ENCODE measurements at regions not wholly inside any gene's neighbourhood (a gene's known extent, or its start where the extent isn't known, plus 50 kb on each side); places are given as distances from the start of the nearest gene placed in this dataset.

- 32% methylated on average over 3 of the region's 3 CpGs for WGBS (ENCODE audit: insufficient coverage)
Observed at GRCh38 chr12:13851828-13852227, 129.6 kb downstream of the GRIN2B start.

GRCh38 chr12:13849456-13849855 is 131.9 kb downstream of the GRIN2B start:
- ATAC-seq (no peak), DNase-seq (no peak)
- no peak overlapping the region for H3K27ac ChIP-seq (ENCODE audit: low read length)
- H3K36me3 Mint-ChIP-seq: no peaks in the 10 kb centered on the region
- no peak overlapping the region for H3K4me3 Mint-ChIP-seq
- H3K9me3 ChIP-seq (ENCODE audit: control insufficient read depth, insufficient read depth, low read length): no peaks in the 10 kb centered on the region
- H3K36me3 ChIP-seq (ENCODE audit: control insufficient read depth, insufficient read depth, low read length): no peaks in the 10 kb centered on the region
- intact Hi-C loops (cut with micrococcal nuclease): no loop called here
- no peaks in the 10 kb centered on the region for H3K27me3 ChIP-seq (ENCODE audit: control insufficient read depth, insufficient read depth, low read length)
- no peaks in the 10 kb centered on the region for H3K4me1 Mint-ChIP-seq
- WGBS (ENCODE audit: insufficient coverage): 82% methylated on average over 3 of the region's 3 CpGs
- peaks cover 2 to 7% of the 10 kb centered on the region in 2 donors for H3K9me3 Mint-ChIP-seq
- no peak overlapping the region for H3K27ac Mint-ChIP-seq
- TF ChIP-seq, protein P1, sequence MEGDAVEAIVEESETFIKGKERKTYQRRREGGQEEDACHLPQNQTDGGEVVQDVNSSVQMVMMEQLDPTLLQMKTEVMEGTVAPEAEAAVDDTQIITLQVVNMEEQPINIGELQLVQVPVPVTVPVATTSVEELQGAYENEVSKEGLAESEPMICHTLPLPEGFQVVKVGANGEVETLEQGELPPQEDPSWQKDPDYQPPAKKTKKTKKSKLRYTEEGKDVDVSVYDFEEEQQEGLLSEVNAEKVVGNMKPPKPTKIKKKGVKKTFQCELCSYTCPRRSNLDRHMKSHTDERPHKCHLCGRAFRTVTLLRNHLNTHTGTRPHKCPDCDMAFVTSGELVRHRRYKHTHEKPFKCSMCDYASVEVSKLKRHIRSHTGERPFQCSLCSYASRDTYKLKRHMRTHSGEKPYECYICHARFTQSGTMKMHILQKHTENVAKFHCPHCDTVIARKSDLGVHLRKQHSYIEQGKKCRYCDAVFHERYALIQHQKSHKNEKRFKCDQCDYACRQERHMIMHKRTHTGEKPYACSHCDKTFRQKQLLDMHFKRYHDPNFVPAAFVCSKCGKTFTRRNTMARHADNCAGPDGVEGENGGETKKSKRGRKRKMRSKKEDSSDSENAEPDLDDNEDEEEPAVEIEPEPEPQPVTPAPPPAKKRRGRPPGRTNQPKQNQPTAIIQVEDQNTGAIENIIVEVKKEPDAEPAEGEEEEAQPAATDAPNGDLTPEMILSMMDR (IDR thresholded peaks at IDR 0.05): no peak
- H3K27me3 Mint-ChIP-seq (ENCODE audit: low read depth in 2 of 2): peaks cover 0 to 6% of the 10 kb centered on the region in 2 donors
- H3K4me1 ChIP-seq (ENCODE audit: control insufficient read depth, insufficient read depth, low read length): no peaks in the 10 kb centered on the region
- H3K4me3 ChIP-seq (ENCODE audit: low read length): no peak overlapping the region

More at GRCh38 chr12:13851828-13852227, 129.6 kb downstream of the GRIN2B start:
- no peak overlapping the region for H3K27ac ChIP-seq (ENCODE audit: low read length)
- Mint-ChIP-seq H3K27ac (no peak overlapping the region), H3K27me3 (ENCODE audit: low read depth in 2 of 2) (peaks cover 0 to 6% of the 10 kb centered on the region in 2 donors), H3K4me1 (no peaks in the 10 kb centered on the region), H3K4me3 (no peak overlapping the region), H3K9me3 (peaks cover 2 to 3% of the 10 kb centered on the region in 2 donors), H3K36me3 (no peaks in the 10 kb centered on the region)
- no peaks in the 10 kb centered on the region for H3K9me3 ChIP-seq (ENCODE audit: control insufficient read depth, insufficient read depth, low read length)
- H3K36me3 ChIP-seq (ENCODE audit: control insufficient read depth, insufficient read depth, low read length): no peaks in the 10 kb centered on the region
- no peak overlapping the region for H3K4me3 ChIP-seq (ENCODE audit: low read length)
- no peaks in the 10 kb centered on the region for H3K27me3 ChIP-seq (ENCODE audit: control insufficient read depth, insufficient read depth, low read length)
- intact Hi-C loops (cut with micrococcal nuclease): no loop called here
- DNase-seq (no peak), ATAC-seq (no peak)
- TF ChIP-seq, protein P1 (IDR thresholded peaks at IDR 0.05): no peak
- no peaks in the 10 kb centered on the region for H3K4me1 ChIP-seq (ENCODE audit: control insufficient read depth, insufficient read depth, low read length)

DNA sequence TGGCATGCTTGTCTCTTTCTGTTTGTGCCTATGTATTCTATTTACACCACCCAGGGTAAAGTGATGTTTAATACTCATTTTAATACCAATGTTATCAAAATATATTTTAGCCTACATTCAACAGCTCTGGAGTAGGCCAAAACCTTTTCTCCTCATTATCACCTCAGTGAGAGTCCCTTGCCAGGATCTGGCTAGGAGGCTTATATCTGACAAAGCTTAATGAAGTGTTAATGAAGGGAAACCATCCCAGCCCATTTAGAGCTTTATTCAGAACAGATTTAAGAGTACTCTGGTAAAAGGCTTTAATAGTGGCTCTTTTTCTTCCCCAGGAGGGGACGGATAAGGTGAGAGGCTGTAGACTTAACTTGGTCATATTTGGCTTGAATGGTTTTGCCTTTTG is 137.6 kb downstream of the GRIN2B start:
- Mint-ChIP-seq H3K4me3 (no peak overlapping the region), H3K27me3 (ENCODE audit: low read depth in 2 of 2) (peaks cover 0 to 6% of the 10 kb centered on the region in 2 donors), H3K36me3 (no peaks in the 10 kb centered on the region), H3K4me1 (no peaks in the 10 kb centered on the region), H3K27ac (no peak overlapping the region), H3K9me3 (peaks cover 0 to 4% of the 10 kb centered on the region in 2 donors)
- no peak overlapping the region for H3K27ac ChIP-seq (ENCODE audit: low read length)
- TF ChIP-seq, protein P1 (IDR thresholded peaks at IDR 0.05): no peak
- no CpG with 5 or more reads among the region's 1 CpG for WGBS (ENCODE audit: insufficient coverage)
- ATAC-seq (no peak), DNase-seq (no peak)
- H3K4me1 ChIP-seq (ENCODE audit: control insufficient read depth, insufficient read depth, low read length): no peaks in the 10 kb centered on the region
- no peaks in the 10 kb centered on the region for H3K27me3 ChIP-seq (ENCODE audit: control insufficient read depth, insufficient read depth, low read length)
- H3K4me3 ChIP-seq (ENCODE audit: low read length): no peak overlapping the region
- intact Hi-C loops (cut with micrococcal nuclease): no loop called here
- H3K36me3 ChIP-seq (ENCODE audit: control insufficient read depth, insufficient read depth, low read length): no peaks in the 10 kb centered on the region
- H3K9me3 ChIP-seq (ENCODE audit: control insufficient read depth, insufficient read depth, low read length): no peaks in the 10 kb centered on the region

- H3K36me3 Mint-ChIP-seq: no peaks in the 10 kb centered on the region
- 91% methylated on average over 7 of the region's 7 CpGs for WGBS (ENCODE audit: insufficient coverage)
- intact Hi-C loops (cut with micrococcal nuclease): no loop called here
- H3K27me3 Mint-ChIP-seq (ENCODE audit: low read depth in 2 of 2): no peaks in the 10 kb centered on the region
- Histone ChIP-seq H3K36me3 (ENCODE audit: control insufficient read depth, insufficient read depth, low read length) (no peaks in the 10 kb centered on the region), H3K4me1 (ENCODE audit: control insufficient read depth, insufficient read depth, low read length) (no peaks in the 10 kb centered on the region), H3K27me3 (ENCODE audit: control insufficient read depth, insufficient read depth, low read length) (no peaks in the 10 kb centered on the region), H3K27ac (ENCODE audit: low read length) (no peak overlapping the region), H3K4me3 (ENCODE audit: low read length) (no peak overlapping the region), H3K9me3 (ENCODE audit: control insufficient read depth, insufficient read depth, low read length) (no peaks in the 10 kb centered on the region)
- ATAC-seq (no peak), DNase-seq (no peak)
- H3K4me1 Mint-ChIP-seq: no peaks in the 10 kb centered on the region
- H3K27ac Mint-ChIP-seq: no peak overlapping the region
- TF ChIP-seq, protein P1 (IDR thresholded peaks at IDR 0.05): no peak
- H3K9me3 Mint-ChIP-seq: no peaks in the 10 kb centered on the region
- H3K4me3 Mint-ChIP-seq: no peak overlapping the region
Observed at GRCh38 chr12:13841358-13841757, 140.0 kb downstream of the GRIN2B start.
